ENCODE measurements at regions not wholly inside any gene's neighbourhood (a gene's known extent, or its start where the extent isn't known, plus 50 kb on each side); places are given as distances from the start of the nearest gene placed in this dataset.

DNA sequence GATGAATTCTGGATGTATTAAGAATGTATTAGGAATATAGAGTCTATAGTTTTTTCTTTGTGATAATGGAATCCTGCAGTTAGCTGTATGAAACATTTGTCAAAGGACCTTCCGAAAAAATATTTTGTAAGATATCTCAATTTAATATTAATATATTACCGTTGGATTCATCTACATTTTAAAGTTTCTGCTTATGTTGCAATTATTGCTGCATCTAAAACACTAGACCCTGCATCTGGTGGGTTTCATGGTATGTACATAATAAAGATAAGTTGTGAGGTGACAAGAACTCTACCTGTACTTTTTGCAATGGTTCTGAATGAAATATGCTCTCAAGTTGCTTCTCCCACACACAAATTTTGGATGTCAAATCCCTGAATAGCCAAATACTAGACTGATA, 565.9 kb upstream of the FBXO33 start:
- H3K27me3 ChIP-seq (ENCODE audit: control insufficient read depth, insufficient read depth, low read length) = no peaks in the 10 kb centered on the region
- H3K36me3 ChIP-seq (ENCODE audit: control insufficient read depth, insufficient read depth, low read length) = no peaks in the 10 kb centered on the region
- TF ChIP-seq, protein P1, sequence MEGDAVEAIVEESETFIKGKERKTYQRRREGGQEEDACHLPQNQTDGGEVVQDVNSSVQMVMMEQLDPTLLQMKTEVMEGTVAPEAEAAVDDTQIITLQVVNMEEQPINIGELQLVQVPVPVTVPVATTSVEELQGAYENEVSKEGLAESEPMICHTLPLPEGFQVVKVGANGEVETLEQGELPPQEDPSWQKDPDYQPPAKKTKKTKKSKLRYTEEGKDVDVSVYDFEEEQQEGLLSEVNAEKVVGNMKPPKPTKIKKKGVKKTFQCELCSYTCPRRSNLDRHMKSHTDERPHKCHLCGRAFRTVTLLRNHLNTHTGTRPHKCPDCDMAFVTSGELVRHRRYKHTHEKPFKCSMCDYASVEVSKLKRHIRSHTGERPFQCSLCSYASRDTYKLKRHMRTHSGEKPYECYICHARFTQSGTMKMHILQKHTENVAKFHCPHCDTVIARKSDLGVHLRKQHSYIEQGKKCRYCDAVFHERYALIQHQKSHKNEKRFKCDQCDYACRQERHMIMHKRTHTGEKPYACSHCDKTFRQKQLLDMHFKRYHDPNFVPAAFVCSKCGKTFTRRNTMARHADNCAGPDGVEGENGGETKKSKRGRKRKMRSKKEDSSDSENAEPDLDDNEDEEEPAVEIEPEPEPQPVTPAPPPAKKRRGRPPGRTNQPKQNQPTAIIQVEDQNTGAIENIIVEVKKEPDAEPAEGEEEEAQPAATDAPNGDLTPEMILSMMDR (IDR thresholded peaks at IDR 0.05; ENCODE audit: insufficient read depth, low read length, severe bottlenecking) = no peak
- no peak overlapping the region for H3K4me3 ChIP-seq (ENCODE audit: low read depth, low read length)
- no peak for DNase-seq (ENCODE audit: low read depth)
- FAIRE-seq = no peak

DNA sequence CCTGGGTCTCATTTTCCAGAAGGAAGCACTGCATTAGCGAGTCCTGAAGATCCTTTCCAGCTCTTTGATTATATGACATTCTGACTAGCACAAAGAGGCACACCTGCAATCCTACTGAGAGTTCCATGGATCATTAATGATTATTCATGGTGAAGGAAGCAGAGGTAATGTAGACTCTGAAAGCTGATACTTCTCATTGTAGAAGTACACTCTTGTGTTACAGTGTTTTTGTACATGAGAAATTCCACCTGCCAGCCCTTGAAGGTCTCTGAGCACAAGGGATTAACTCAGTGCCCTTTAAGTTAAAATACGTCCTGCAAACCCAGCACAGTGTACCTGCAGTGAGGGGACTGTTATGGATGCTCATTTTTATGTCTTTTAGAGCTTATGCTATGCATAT, 558.8 kb upstream of the FBXO33 start:
- Histone ChIP-seq H3K36me3 (ENCODE audit: control insufficient read depth, insufficient read depth, low read length) (no peaks in the 10 kb centered on the region), H3K27me3 (ENCODE audit: control insufficient read depth, insufficient read depth, low read length) (no peaks in the 10 kb centered on the region), H3K4me3 (ENCODE audit: low read depth, low read length) (no peak overlapping the region)
- TF ChIP-seq, protein P1 (IDR thresholded peaks at IDR 0.05; ENCODE audit: insufficient read depth, low read length, severe bottlenecking) = no peak
- no peak for FAIRE-seq
- DNase-seq (ENCODE audit: low read depth) = no peak

DNA sequence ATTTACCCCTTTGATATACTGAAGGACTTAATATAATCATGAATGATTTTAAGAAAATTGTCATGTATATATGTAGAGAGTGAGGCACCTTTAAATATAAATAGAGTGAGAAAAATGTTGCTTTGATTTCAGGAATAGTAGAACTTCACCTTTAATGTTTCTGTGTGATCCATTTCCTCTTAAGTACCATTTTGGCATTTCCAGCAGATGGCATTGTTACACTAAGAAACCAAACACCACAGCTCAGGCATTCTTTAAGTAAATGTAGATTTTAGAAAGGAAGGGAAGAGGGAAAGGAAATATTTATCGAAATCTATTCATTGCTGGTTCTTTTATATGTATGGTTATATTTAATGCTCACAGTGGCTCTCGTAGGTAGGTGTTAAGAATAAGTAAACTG, 556.7 kb upstream of the FBXO33 start:
- no peaks in the 10 kb centered on the region for H3K27me3 ChIP-seq (ENCODE audit: control insufficient read depth, insufficient read depth, low read length)
- TF ChIP-seq, protein P1 (IDR thresholded peaks at IDR 0.05; ENCODE audit: insufficient read depth, low read length, severe bottlenecking) = peak; percentile 17
- FAIRE-seq (no peak), DNase-seq (ENCODE audit: low read depth) (peak; percentile 25)
- no peak overlapping the region for H3K4me3 ChIP-seq (ENCODE audit: low read depth, low read length)
- no peaks in the 10 kb centered on the region for H3K36me3 ChIP-seq (ENCODE audit: control insufficient read depth, insufficient read depth, low read length)

DNA sequence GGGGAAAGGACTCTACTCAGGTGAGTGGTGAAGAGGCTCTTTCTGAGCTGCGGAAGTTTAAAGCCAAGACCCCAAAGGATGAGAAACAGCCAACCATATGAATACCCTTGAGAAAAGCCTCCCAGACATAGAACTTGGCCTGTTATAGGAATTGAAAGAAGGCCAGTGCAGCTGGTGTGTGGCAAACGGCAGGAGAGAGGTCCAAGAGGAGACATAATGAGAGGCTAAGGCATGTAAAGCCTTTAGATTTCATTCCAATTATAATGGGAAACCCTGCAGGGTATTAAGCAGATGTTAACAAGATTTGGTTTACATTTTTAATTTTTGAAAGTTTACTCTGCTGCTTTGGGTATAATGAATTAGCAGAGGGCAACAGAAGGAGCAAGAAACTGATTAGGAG, 552.1 kb upstream of the FBXO33 start:
- TF ChIP-seq, protein P1 (IDR thresholded peaks at IDR 0.05; ENCODE audit: insufficient read depth, low read length, severe bottlenecking) = no peak

DNA sequence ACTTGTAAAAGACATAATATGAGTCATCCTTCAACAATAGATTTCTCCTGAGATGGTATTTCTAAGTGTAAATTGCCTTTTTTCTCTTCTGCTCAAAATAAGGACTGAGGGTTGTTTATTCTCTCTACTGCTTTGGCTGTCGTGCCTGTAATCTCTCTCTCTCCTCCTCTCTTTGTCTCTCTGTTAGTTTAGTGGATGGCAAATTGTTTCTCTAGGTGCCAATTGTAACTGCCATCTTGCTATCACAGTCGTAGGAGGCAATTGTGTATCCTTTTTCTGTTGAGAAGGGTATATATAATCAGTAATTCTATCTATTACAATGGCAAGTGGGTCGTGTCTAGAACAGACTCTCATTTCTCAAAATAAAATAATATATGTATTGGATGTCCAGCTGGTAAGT, 545.0 kb upstream of the FBXO33 start:
- Histone ChIP-seq H3K36me3 (ENCODE audit: control insufficient read depth, insufficient read depth, low read length) (no peaks in the 10 kb centered on the region), H3K4me3 (ENCODE audit: low read depth, low read length) (no peak overlapping the region), H3K27me3 (ENCODE audit: control insufficient read depth, insufficient read depth, low read length) (no peaks in the 10 kb centered on the region)
- no peak for DNase-seq (ENCODE audit: low read depth)
- FAIRE-seq = no peak
- TF ChIP-seq, protein P1 (IDR thresholded peaks at IDR 0.05; ENCODE audit: insufficient read depth, low read length, severe bottlenecking) = no peak

More for the DNA sequence above, 552.1 kb upstream of the FBXO33 start:
- Histone ChIP-seq H3K36me3 (ENCODE audit: control insufficient read depth, insufficient read depth, low read length) (no peaks in the 10 kb centered on the region), H3K4me3 (ENCODE audit: low read depth, low read length) (no peak overlapping the region), H3K27me3 (ENCODE audit: control insufficient read depth, insufficient read depth, low read length) (no peaks in the 10 kb centered on the region)
- FAIRE-seq (no peak), DNase-seq (ENCODE audit: low read depth) (no peak)

DNA sequence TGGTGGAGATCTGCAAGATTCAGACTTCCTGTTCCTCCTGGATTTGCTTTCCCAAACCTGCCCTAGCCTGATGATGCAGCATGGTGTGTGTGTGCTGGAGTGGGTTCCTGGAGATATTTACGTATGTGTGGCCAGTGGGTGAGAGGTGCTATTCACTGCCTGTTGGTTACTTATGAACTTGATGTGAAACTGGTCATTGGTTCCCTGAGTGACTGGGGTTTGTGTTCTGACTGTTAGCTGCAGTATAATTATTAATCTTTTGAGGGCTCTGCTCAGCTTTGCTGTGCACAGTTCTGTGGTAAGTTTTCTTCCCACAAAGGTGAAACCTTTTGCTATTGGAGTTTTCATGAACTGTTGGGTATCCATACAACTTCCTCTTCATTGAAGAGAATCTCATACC, 541.8 kb upstream of the FBXO33 start:
- FAIRE-seq (no peak), DNase-seq (ENCODE audit: low read depth) (no peak)
- no peak overlapping the region for H3K4me3 ChIP-seq (ENCODE audit: low read depth, low read length)
- H3K36me3 ChIP-seq (ENCODE audit: control insufficient read depth, insufficient read depth, low read length) = no peaks in the 10 kb centered on the region
- TF ChIP-seq, protein P1 (IDR thresholded peaks at IDR 0.05; ENCODE audit: insufficient read depth, low read length, severe bottlenecking) = no peak
- no peaks in the 10 kb centered on the region for H3K27me3 ChIP-seq (ENCODE audit: control insufficient read depth, insufficient read depth, low read length)

Data from bronchial epithelial cell (primary cell).